HepG2 (cell line): ENCODE measurements at regions not wholly inside any gene's neighbourhood (a gene's known extent, or its start where the extent isn't known, plus 50 kb on each side); places are given as distances from the start of the nearest gene placed in this dataset.

Experiments
- ATAC-seq: fragments of 200-7000 bp; cut with Tn5 transposase; 3 replicates; pipeline ENCODE4 v1.9.1; 2020; ENCODE audit warnings: mild to moderate bottlenecking, moderate library complexity
- BruUV-seq: library from RNA; stranded (reverse); fragments of 400-500 nt; replicated peaks from 2 replicates; lab custom pipeline; 2021; lab: Mats Ljungman, UMichigan
- CTCF ChIA-PET: fragments of 300-600 bp; formaldehyde crosslinking; extraction: SDS; loops from one replicate; lab custom pipeline; 2021; ENCODE audit warnings: low total read pairs, inconsistent platforms, low intra/inter-chr PET ratio; lab: Yijun Ruan, JAX
- POLR2A ChIA-PET: fragments of 350-600 bp; sonication (Branson Sonifier 250); formaldehyde crosslinking; loops from one replicate; lab custom pipeline; 2020; ENCODE audit warnings: antibody characterized with exemption, inconsistent platforms; lab: Yijun Ruan, JAX
- DNase-seq: peaks from one replicate; pipeline ENCODE4 v3.0.0-alpha.2; 2015; ENCODE audit warnings: low spot score
- FAIRE-seq: peaks from 3 replicates; lab custom pipeline; 2011; peaks lifted over from hg19 to GRCh38; lab: Jason Lieb, UNC
- H2AFZ ChIP-seq: one replicate; pipeline ENCODE4 v1.6.1; 2011; ENCODE audit warnings: low read length, inconsistent platforms
- H3K27ac ChIP-seq: fragments of 300-600 bp; 3 replicates; pipeline ENCODE4 v1.8.0; 2011; ENCODE audit warnings: mixed run types, mild to moderate bottlenecking, mixed read lengths, low read length, inconsistent platforms; ENCODE audit not compliant: insufficient read depth; ENCODE audit errors: extremely low read length
- H3K27me3 ChIP-seq, 2 experiments: fragments of 200-600 bp in 1 of 2; 2 replicates in 1 of 2; 3 replicates in 1 of 2; pipeline versions ENCODE4 v1.6.0 to v1.8.0; 2011; ENCODE audit warnings: low read length in 2 of 2, mild to moderate bottlenecking in 2 of 2, moderate library complexity in 2 of 2, inconsistent platforms in 1 of 2; ENCODE audit not compliant: insufficient read depth in 2 of 2, control insufficient read depth in 1 of 2
- H3K36me3 ChIP-seq, 2 experiments: fragments of 200-600 bp in 1 of 2; replicated peaks in 1 of 2; 2 replicates in 1 of 2; 3 replicates in 1 of 2; pipeline versions ENCODE4 v1.5.1 to v1.8.0; 2011; ENCODE audit warnings: low read length in 2 of 2, inconsistent platforms in 1 of 2; ENCODE audit not compliant: insufficient read depth in 2 of 2, control insufficient read depth in 1 of 2
- H3K4me1 ChIP-seq: 2 replicates; pipeline ENCODE4 v1.5.1; 2012; ENCODE audit warnings: low read length, inconsistent platforms; ENCODE audit not compliant: insufficient read depth
- H3K4me2 ChIP-seq: 2 replicates; pipeline ENCODE4 v1.6.0; 2011; ENCODE audit warnings: low read depth, low read length, inconsistent platforms
- H3K4me3 ChIP-seq, 3 experiments: fragments of 200-600 bp in 1 of 3; sonication (generic), shearing (Covaris generic) in 1 of 3; replicated peaks in 1 of 3; 2 replicates each; pipeline ENCODE4 v1.5.1; 2011 to 2016; ENCODE audit warnings: low read length in 3 of 3, inconsistent platforms in 2 of 3, low read depth in 2 of 3, mild to moderate bottlenecking in 2 of 3, control low read depth in 1 of 3, mixed read lengths in 1 of 3; ENCODE audit not compliant: insufficient read depth in 1 of 3
- H3K79me2 ChIP-seq: one replicate; pipeline ENCODE4 v1.6.1; 2011; ENCODE audit warnings: low read length, inconsistent platforms; ENCODE audit not compliant: insufficient read depth
- H3K9ac ChIP-seq: 2 replicates; pipeline ENCODE4 v1.6.0; 2011; ENCODE audit warnings: mild to moderate bottlenecking, low read depth, low read length, inconsistent platforms; ENCODE audit not compliant: insufficient read depth
- H3K9me3 ChIP-seq: 2 replicates; pipeline ENCODE4 v1.5.1; 2012; ENCODE audit warnings: mild to moderate bottlenecking, low read length
- H4K20me1 ChIP-seq: 2 replicates; pipeline ENCODE4 v1.6.0; 2011; ENCODE audit warnings: inconsistent platforms, mild to moderate bottlenecking, low read length, moderate library complexity; ENCODE audit not compliant: insufficient read depth
- CEBPB ChIP-seq: IDR thresholded peaks from 2 replicates; pipeline ENCODE4 v1.6.1; 2011; ENCODE audit warnings: low read depth, low read length, improper control_type of control experiment, borderline replicate concordance
- ETV5 ChIP-seq: IDR thresholded peaks from 2 replicates; pipeline ENCODE4 v1.6.1; 2018; ENCODE audit warnings: missing biosample characterization, missing genetic modification reagents, inconsistent platforms, borderline replicate concordance
- GABPB1 ChIP-seq: IDR thresholded peaks from 2 replicates; pipeline ENCODE4 v1.6.1; 2016; ENCODE audit warnings: mild to moderate bottlenecking, missing genetic modification reagents, moderate library complexity, missing compliant biosample characterization
- HMGA1 ChIP-seq: sonication (generic); formaldehyde crosslinking; conservative IDR thresholded peaks from 2 replicates; pipeline ENCODE4 v1.4.0; 2020; ENCODE audit warnings: missing genetic modification reagents
- REPIN1 ChIP-seq: sonication (generic); formaldehyde crosslinking; IDR thresholded peaks from 2 replicates; pipeline ENCODE4 v1.8.0; 2022; ENCODE audit warnings: missing genetic modification reagents, low read depth, mild to moderate bottlenecking, borderline replicate concordance
- STAT5B ChIP-seq: sonication (generic); formaldehyde crosslinking; IDR thresholded peaks from 2 replicates; pipeline ENCODE4 v1.4.0; 2020; ENCODE audit warnings: missing genetic modification reagents
- ZNF180 ChIP-seq: sonication (generic); formaldehyde crosslinking; IDR thresholded peaks from 2 replicates; pipeline ENCODE4 v1.4.0; 2020; ENCODE audit warnings: low read depth, missing genetic modification reagents, borderline replicate concordance
- ZNF44 ChIP-seq: sonication (generic); formaldehyde crosslinking; IDR thresholded peaks from 2 replicates; pipeline ENCODE4 v1.5.1; 2020; ENCODE audit warnings: mild to moderate bottlenecking, missing genetic modification reagents
- ZNF75D ChIP-seq: sonication (generic); formaldehyde crosslinking; IDR thresholded peaks from 2 replicates; pipeline ENCODE4 v1.8.1; 2023; ENCODE audit warnings: missing genetic modification reagents, mild to moderate bottlenecking, borderline replicate concordance
- WGBS: methylation state at CpG from one replicate; pipeline ENCODE4 v1.1.6; 2017; ENCODE audit warnings: low lambda C conversion rate; 5-methylcytosine and 5-hydroxymethylcytosine counted together
- in situ Hi-C: cut with HindIII; loops from 2 replicates; pipeline ENCODE4 v1.10.0; 2017; ENCODE audit warnings: low pct_unique_long_range_greater_than_20kb; ENCODE audit not compliant: extremely low pct_ligation_motif_present
- intact Hi-C: fragments of 100-400 bp; cut with micrococcal nuclease; formaldehyde crosslinking; loops from one replicate; pipeline ENCODE4 v1.10.0; 2022; ENCODE audit not compliant: unreplicated experiment
- TF ChIP-seq, protein P1 (sequence below): conservative IDR thresholded peaks from 2 replicates; pipeline ENCODE4 v1.6.1; 2018; ENCODE audit warnings: missing genetic modification reagents
- TF ChIP-seq, protein P2 (sequence below): sonication (generic); formaldehyde crosslinking; IDR thresholded peaks from 2 replicates; pipeline ENCODE4 v1.5.0; 2020; ENCODE audit warnings: missing genetic modification reagents
- TF ChIP-seq, protein P3 (sequence below): IDR thresholded peaks from 2 replicates; pipeline ENCODE4 v1.6.1; 2016; ENCODE audit warnings: missing biosample characterization, missing genetic modification reagents, low read depth
- TF ChIP-seq, protein P4 (sequence below): sonication (generic); formaldehyde crosslinking; IDR thresholded peaks from 2 replicates; pipeline ENCODE4 v1.5.1; 2020; ENCODE audit warnings: mild to moderate bottlenecking, missing genetic modification reagents, moderate library complexity

DNA sequence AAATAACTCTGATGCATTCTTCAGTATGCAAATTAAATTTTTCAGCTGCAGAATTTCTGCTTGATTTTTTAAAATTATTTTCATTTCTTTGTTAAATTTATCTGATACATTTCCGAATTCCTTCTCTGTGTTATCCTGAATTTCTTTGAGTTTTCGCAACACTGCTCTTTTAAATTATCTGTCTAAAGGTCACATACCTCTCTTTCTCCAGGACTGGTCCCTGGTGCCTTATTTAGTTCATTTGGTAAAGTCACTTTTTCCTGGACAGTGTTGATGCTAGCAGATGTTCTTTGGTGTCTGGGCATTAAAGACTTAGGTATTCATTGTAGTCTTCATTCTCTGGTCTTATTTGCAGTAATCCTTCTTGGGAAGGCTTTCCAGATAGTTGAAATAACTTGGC, 577.4 kb upstream of the LUZP2 start:
- FAIRE-seq, result no peak
- H3K4me2 ChIP-seq, result no peak overlapping the region
- WGBS, result 0% methylated on average over 2 of the region's 2 CpGs
- H3K36me3 ChIP-seq, result no peaks in the 10 kb centered on the region
- H3K79me2 ChIP-seq, result no peaks in the 10 kb centered on the region
- in situ Hi-C loops (no loop called here), intact Hi-C loops (no loop called here)
- H3K27me3 ChIP-seq, result no peaks in the 10 kb centered on the region
- no peaks in the 10 kb centered on the region for H3K9me3 ChIP-seq
- H3K4me1 ChIP-seq, result no peaks in the 10 kb centered on the region
- TF ChIP-seq, protein P1, sequence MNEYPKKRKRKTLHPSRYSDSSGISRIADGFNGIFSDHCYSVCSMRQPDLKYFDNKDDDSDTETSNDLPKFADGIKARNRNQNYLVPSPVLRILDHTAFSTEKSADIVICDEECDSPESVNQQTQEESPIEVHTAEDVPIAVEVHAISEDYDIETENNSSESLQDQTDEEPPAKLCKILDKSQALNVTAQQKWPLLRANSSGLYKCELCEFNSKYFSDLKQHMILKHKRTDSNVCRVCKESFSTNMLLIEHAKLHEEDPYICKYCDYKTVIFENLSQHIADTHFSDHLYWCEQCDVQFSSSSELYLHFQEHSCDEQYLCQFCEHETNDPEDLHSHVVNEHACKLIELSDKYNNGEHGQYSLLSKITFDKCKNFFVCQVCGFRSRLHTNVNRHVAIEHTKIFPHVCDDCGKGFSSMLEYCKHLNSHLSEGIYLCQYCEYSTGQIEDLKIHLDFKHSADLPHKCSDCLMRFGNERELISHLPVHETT (CRISPR knock-in tag), result no peak
- TF ChIP-seq, protein P2, sequence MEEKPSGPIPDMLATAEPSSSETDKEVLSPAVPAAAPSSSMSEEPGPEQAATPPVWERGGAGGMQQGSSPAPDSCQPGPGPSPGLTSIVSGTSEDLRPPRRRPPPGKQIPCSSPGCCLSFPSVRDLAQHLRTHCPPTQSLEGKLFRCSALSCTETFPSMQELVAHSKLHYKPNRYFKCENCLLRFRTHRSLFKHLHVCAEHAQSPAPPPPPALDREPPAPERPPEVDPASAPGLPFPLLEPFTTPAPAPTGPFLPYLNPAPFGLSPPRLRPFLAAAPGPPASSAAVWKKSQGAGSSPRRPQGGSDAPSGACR (CRISPR knock-in tag), result no peak
- TF ChIP-seq ZNF44 (CRISPR knock-in tag), result no peak
- TF ChIP-seq ETV5 (CRISPR knock-in tag), result no peak
- TF ChIP-seq, protein P3, sequence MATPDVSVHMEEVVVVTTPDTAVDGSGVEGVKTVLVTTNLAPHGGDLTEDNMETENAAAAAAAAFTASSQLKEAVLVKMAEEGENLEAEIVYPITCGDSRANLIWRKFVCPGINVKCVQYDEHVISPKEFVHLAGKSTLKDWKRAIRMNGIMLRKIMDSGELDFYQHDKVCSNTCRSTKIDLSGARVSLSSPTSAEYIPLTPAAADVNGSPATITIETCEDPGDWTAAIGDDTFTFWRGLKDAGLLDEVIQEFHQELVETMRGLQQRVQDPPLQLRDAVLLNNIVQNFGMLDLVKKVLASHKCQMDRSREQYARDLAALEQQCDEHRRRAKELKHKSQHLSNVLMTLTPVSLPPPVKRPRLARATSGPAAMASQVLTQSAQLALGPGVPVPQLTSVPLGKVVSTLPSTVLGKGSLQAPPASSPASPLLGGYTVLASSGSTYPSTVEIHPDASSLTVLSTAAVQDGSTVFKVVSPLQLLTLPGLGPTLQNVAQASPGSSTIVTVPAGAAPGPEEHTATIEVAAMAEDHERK (CRISPR knock-in tag), result no peak
- TF ChIP-seq HMGA1 (CRISPR knock-in tag), result no peak
- no peak for TF ChIP-seq ZNF75D (CRISPR knock-in tag)
- TF ChIP-seq CEBPB, result no peak
- TF ChIP-seq, protein P4, sequence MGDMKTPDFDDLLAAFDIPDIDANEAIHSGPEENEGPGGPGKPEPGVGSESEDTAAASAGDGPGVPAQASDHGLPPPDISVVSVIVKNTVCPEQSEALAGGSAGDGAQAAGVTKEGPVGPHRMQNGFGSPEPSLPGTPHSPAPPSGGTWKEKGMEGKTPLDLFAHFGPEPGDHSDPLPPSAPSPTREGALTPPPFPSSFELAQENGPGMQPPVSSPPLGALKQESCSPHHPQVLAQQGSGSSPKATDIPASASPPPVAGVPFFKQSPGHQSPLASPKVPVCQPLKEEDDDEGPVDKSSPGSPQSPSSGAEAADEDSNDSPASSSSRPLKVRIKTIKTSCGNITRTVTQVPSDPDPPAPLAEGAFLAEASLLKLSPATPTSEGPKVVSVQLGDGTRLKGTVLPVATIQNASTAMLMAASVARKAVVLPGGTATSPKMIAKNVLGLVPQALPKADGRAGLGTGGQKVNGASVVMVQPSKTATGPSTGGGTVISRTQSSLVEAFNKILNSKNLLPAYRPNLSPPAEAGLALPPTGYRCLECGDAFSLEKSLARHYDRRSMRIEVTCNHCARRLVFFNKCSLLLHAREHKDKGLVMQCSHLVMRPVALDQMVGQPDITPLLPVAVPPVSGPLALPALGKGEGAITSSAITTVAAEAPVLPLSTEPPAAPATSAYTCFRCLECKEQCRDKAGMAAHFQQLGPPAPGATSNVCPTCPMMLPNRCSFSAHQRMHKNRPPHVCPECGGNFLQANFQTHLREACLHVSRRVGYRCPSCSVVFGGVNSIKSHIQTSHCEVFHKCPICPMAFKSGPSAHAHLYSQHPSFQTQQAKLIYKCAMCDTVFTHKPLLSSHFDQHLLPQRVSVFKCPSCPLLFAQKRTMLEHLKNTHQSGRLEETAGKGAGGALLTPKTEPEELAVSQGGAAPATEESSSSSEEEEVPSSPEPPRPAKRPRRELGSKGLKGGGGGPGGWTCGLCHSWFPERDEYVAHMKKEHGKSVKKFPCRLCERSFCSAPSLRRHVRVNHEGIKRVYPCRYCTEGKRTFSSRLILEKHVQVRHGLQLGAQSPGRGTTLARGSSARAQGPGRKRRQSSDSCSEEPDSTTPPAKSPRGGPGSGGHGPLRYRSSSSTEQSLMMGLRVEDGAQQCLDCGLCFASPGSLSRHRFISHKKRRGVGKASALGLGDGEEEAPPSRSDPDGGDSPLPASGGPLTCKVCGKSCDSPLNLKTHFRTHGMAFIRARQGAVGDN (CRISPR knock-in tag), result no peak
- TF ChIP-seq STAT5B, result no peak
- TF ChIP-seq GABPB1, result no peak
- no peak for TF ChIP-seq REPIN1 (CRISPR knock-in tag)
- no peak for TF ChIP-seq ZNF180 (CRISPR knock-in tag)
- ATAC-seq, result no peak
- no peak overlapping the region for H3K27ac ChIP-seq
- ChIA-PET CTCF (no interaction called here), POLR2A (no interaction called here)
- no peak overlapping the region for H2AFZ ChIP-seq
- BruUV-seq, result no TSS peak
- no peaks in the 10 kb centered on the region for H4K20me1 ChIP-seq
- no peak overlapping the region for H3K4me3 ChIP-seq
- no peak for DNase-seq
- no peak overlapping the region for H3K9ac ChIP-seq
